Lower leg skin (tissue), 3 donors: ENCODE measurements at regions not wholly inside any gene's neighbourhood (a gene's known extent, or its start where the extent isn't known, plus 50 kb on each side); places are given as distances from the start of the nearest gene placed in this dataset.

Source experiments
- CTCF ChIP-seq, 3 donors: fragments of 450-650 bp; IDR thresholded peaks; one replicate each; pipeline ENCODE4 v1.5.1; 2016; ENCODE audit warnings: antibody characterized with exemption in 3 of 3, mild to moderate bottlenecking in 3 of 3, moderate library complexity in 2 of 3
- POLR2A ChIP-seq, 2 donors: fragments of 450-650 bp; IDR thresholded peaks; one replicate each; pipeline ENCODE4 v1.6.1; 2016 to 2017; ENCODE audit warnings: antibody characterized with exemption in 2 of 2, mild to moderate bottlenecking in 1 of 2, moderate library complexity in 1 of 2

GRCh38 chr9:11931751-11932150 lies 761.4 kb upstream of the TYRP1 start:
- TF ChIP-seq CTCF (IDR thresholded peaks at IDR 0.05) (no peak), POLR2A (IDR thresholded peaks at IDR 0.05) (no peak)
